Thyroid gland (tissue), 4 donors: ENCODE measurements at regions not wholly inside any gene's neighbourhood (a gene's known extent, or its start where the extent isn't known, plus 50 kb on each side); places are given as distances from the start of the nearest gene placed in this dataset.

ENCODE experiments used
- CTCF ChIP-seq, 6 experiments: fragments of 200-600 bp in 3 of 6; fragments of 450-650 bp in 3 of 6; sonication (generic) in 3 of 6; IDR thresholded peaks; one replicate each; pipeline ENCODE4 v1.5.1; 2016 to 2019; ENCODE audit warnings: antibody characterized with exemption in 6 of 6, mild to moderate bottlenecking in 2 of 6, inconsistent platforms in 1 of 6, moderate library complexity in 1 of 6
- POLR2A ChIP-seq, 2 donors: fragments of 450-650 bp; IDR thresholded peaks; one replicate each; pipeline ENCODE4 v1.6.1; 2017; ENCODE audit warnings: antibody characterized with exemption in 2 of 2, mild to moderate bottlenecking in 2 of 2, moderate library complexity in 1 of 2

DNA sequence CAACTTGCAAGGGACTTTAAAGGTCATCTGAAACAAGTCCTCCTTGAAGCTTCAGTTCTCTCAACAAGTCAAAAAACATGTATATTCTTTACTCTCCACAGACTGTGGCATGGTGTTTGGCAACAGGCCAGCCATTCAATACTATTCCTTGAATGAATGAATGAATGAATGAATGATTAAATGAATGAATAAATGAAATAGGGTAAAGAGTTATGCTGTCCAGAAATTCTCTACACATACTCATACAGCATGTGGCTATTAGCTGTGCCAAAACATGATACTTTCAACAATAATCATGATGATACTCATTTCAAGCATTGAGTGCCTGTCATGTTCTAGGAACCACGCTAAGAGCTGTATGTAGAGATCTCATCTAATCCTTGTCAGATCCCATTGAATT is 356.1 kb downstream of the BARHL2 start:
- TF ChIP-seq POLR2A (IDR thresholded peaks at IDR 0.05) (no peak), CTCF (IDR thresholded peaks at IDR 0.05) (no peak)
